Fibroblast of skin of abdomen (primary cell): ENCODE measurements at regions not wholly inside any gene's neighbourhood (a gene's known extent, or its start where the extent isn't known, plus 50 kb on each side); places are given as distances from the start of the nearest gene placed in this dataset.
"Not testable (repeated sequence)": the region's sequence is repeated elsewhere in the genome, so short reads cannot be mapped to it uniquely, and the experiment has no call there.

Source experiments
- DNase-seq: peaks from one replicate; pipeline ENCODE4 v3.0.0-alpha.2; 2013

GRCh38 chr3:55147856-55148720 lies 220.2 kb upstream of the LRTM1 start:
- no peak for DNase-seq

- no peak for DNase-seq
Measured at GRCh38 chr3:55147406-55147805, 219.5 kb upstream of the LRTM1 start.

- DNase-seq, result no peak
Measured at GRCh38 chr3:55146216-55146615, 218.4 kb upstream of the LRTM1 start.

- DNase-seq, result peak; percentile 94
Measured at GRCh38 chr3:55144015-55144673, 216.3 kb upstream of the LRTM1 start.

- DNase-seq, result no peak
Measured at GRCh38 chr3:55143336-55143735, 215.5 kb upstream of the LRTM1 start.

- not testable (repeated sequence) for DNase-seq
Measured at GRCh38 chr3:55136291-55136690, 208.4 kb upstream of the LRTM1 start.

GRCh38 chr3:55128225-55128823 lies 200.5 kb upstream of the LRTM1 start:
- peak; percentile 94 for DNase-seq

- no peak for DNase-seq
Measured at GRCh38 chr3:55127565-55127964, 199.7 kb upstream of the LRTM1 start.

GRCh38 chr3:55124371-55124770 lies 196.5 kb upstream of the LRTM1 start:
- no peak for DNase-seq
